D721Med (cell line): ENCODE measurements at regions not wholly inside any gene's neighbourhood (a gene's known extent, or its start where the extent isn't known, plus 50 kb on each side); places are given as distances from the start of the nearest gene placed in this dataset.

Source experiments
- DNase-seq: peaks from one replicate; pipeline ENCODE4 v3.0.0; 2011; ENCODE audit warnings: low spot score; ENCODE audit not compliant: insufficient read length
- FAIRE-seq: peaks from 2 replicates; lab custom pipeline; 2011; peaks lifted over from hg19 to GRCh38; lab: Jason Lieb, UNC
- CTCF ChIP-seq: IDR thresholded peaks from 2 replicates; pipeline ENCODE4 v1.5.1; 2012; ENCODE audit warnings: mild to moderate bottlenecking, control low read depth; ENCODE audit not compliant: insufficient read depth; ENCODE audit errors: missing control alignments

GRCh38 chr6:146949425-146949824 is 254.8 kb upstream of the STXBP5 start:
- TF ChIP-seq CTCF: no peak
- DNase-seq: no peak
- FAIRE-seq: no peak

GRCh38 chr6:146950351-146950835 is 253.8 kb upstream of the STXBP5 start:
- FAIRE-seq (no peak), DNase-seq (no peak)
- no peak for TF ChIP-seq CTCF

GRCh38 chr6:146955570-146955969 is 248.6 kb upstream of the STXBP5 start:
- TF ChIP-seq CTCF: no peak
- DNase-seq (no peak), FAIRE-seq (no peak)

- no peak for TF ChIP-seq CTCF
- DNase-seq (no peak), FAIRE-seq (no peak)
Measured at GRCh38 chr6:146957181-146958093, 246.8 kb upstream of the STXBP5 start.

GRCh38 chr6:146961831-146962230 is 242.4 kb upstream of the STXBP5 start:
- no peak for TF ChIP-seq CTCF
- FAIRE-seq (no peak), DNase-seq (no peak)

- no peak for FAIRE-seq
- TF ChIP-seq CTCF: no peak
- DNase-seq: no peak
Measured at GRCh38 chr6:146962329-146962728, 241.9 kb upstream of the STXBP5 start.

GRCh38 chr6:146965110-146965689 is 239.0 kb upstream of the STXBP5 start:
- no peak for TF ChIP-seq CTCF
- no peak for FAIRE-seq
- no peak for DNase-seq
